ENCODE measurements at regions not wholly inside any gene's neighbourhood (a gene's known extent, or its start where the extent isn't known, plus 50 kb on each side); places are given as distances from the start of the nearest gene placed in this dataset.

DNA sequence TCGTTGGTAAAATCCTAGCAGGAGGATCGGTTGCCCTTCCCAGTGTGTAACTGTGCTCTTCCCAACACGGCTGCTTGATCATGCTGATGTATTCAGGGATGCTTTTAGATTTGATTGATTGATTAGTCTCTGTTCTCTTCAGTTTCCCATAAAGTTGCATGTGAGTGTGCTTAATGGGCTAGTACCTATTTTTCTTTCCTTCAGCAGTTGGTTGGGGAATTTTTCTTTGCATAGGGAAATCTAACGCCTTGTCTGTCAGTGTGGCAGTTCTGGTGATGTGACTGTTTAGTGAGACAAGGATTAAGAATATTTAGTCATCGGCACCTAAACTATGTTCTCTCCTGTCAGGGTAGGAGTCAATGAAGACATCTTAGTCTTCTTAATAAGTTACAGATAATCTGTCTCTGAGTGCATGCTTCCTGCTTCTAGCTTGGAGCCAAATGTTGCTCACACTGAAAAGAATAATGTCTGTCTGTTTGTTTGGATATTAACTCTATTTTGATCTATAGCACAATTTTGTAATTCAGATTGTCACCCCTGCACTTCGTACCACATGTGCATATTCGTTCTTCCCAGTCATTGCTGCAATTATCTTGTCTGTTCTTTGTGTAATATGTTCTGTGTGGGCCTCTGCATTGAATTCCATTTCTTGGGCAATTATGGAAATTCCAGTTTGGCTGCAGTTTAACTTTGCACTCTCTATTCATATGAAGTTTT, 169.9 kb downstream of the EDN1 start:
- Mint-ChIP-seq H3K27ac (no peak overlapping the region), H3K4me1 (no peaks in the 10 kb centered on the region)

DNA sequence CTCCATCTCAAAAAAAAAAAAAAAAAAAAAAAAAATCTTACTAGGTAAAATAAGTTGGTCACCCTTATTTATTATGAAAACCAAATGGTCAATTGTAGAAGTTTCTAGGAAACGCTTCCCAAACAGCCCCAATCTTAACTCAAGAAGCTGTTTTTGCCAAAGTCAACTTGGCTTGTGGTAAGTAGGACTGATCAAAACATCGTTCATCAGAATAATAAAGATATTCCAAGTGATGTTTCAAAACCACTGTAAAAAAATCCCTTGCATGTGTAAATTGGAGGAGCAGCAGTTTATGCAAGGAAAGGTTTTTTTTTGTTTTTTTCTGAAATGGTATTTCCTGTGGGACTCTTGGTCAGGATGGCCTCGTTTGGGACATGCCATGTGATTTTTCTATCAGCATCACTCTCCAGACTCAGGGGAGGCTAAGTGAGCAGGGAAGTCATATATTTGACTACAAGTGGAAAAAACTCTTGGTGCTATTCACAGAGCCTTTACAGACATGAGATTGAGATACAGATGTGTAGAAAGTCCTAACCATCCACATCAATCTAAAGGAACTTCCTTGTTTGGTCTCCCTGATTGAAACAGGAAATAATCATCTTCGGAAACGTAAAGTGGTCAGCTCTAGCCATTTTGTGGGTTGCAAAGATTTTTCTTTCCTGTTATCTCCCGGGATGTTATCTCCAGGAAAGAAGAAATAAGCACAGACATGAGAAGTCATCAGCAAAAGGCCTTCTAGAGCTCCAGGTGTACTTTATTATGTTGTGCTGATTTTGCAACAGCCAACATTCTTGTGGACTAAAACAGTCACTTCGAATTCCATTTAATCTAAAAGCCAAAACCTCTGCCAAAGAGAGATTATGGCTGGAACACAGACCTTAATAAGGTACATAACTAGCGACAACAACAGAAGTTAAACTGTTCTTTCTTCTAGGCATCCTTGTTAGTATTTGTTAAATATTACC, 177.8 kb downstream of the EDN1 start:
- ATAC-seq (ENCODE audit: low read depth) (no peak), DNase-seq (ENCODE audit: low spot score in 2 of 2) (no peak)
- no peaks in the 10 kb centered on the region for H3K9me3 Mint-ChIP-seq
- H3K4me1 Mint-ChIP-seq = peaks cover 4% of the 10 kb centered on the region
- H3K36me3 Mint-ChIP-seq = peaks cover 2% of the 10 kb centered on the region
- H3K4me3 Mint-ChIP-seq = no peak overlapping the region
- H3K27me3 Mint-ChIP-seq = peaks cover 6% of the 10 kb centered on the region
- no peak overlapping the region for H3K27ac Mint-ChIP-seq

More for the DNA sequence above, 169.9 kb downstream of the EDN1 start:
- Mint-ChIP-seq H3K4me3 (no peak overlapping the region), H3K27me3 (peaks cover 15% of the 10 kb centered on the region), H3K36me3 (no peaks in the 10 kb centered on the region), H3K9me3 (peaks cover 4% of the 10 kb centered on the region)
- DNase-seq (ENCODE audit: low spot score in 2 of 2) (no peak), ATAC-seq (ENCODE audit: low read depth) (no peak)

- DNase-seq (ENCODE audit: low spot score in 2 of 2) (no peak), ATAC-seq (ENCODE audit: low read depth) (no peak)
- peaks cover 4% of the 10 kb centered on the region for H3K4me1 Mint-ChIP-seq
- no peaks in the 10 kb centered on the region for H3K36me3 Mint-ChIP-seq
- H3K27ac Mint-ChIP-seq = no peak overlapping the region
- no peak overlapping the region for H3K4me3 Mint-ChIP-seq
- peaks cover 3% of the 10 kb centered on the region for H3K27me3 Mint-ChIP-seq
- no peaks in the 10 kb centered on the region for H3K9me3 Mint-ChIP-seq
These were observed 182.5 kb downstream of the EDN1 start for GRCh38 chr6:12472601-12473038.

DNA sequence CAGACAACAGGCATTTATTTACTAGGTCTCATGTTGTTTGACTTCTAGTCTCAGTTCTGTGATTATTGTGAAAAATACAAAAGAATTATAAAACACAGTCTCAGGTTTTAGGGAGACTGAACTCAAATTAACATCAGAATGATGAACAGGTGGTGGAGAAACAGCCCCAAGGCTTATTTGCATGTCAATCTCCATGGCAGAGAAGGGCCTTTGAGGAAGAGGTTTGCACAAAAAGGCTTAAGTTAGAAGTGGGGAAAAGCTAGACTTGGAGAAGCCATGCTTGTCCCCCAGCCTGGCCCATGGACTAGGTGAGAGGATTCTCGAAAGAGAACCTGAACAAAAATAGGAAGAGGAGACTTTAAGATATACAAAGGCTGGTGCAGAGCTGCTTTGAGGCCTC, 183.3 kb downstream of the EDN1 start:
- H3K9me3 Mint-ChIP-seq = no peaks in the 10 kb centered on the region
- DNase-seq (ENCODE audit: low spot score in 2 of 2) (no peak), ATAC-seq (ENCODE audit: low read depth) (no peak)
- H3K4me3 Mint-ChIP-seq = no peak overlapping the region
- H3K36me3 Mint-ChIP-seq = no peaks in the 10 kb centered on the region
- peaks cover 3% of the 10 kb centered on the region for H3K27me3 Mint-ChIP-seq
- no peaks in the 10 kb centered on the region for H3K4me1 Mint-ChIP-seq
- no peak overlapping the region for H3K27ac Mint-ChIP-seq

GRCh38 chr6:12474167-12475140, 184.3 kb downstream of the EDN1 start:
- ATAC-seq (ENCODE audit: low read depth) = no peak
- H3K4me3 Mint-ChIP-seq = no peak overlapping the region
- no peaks in the 10 kb centered on the region for H3K36me3 Mint-ChIP-seq
- H3K9me3 Mint-ChIP-seq = no peaks in the 10 kb centered on the region
- DNase-seq (ENCODE audit: low spot score in 2 of 2) = no peak
- H3K4me1 Mint-ChIP-seq = no peaks in the 10 kb centered on the region
- H3K27me3 Mint-ChIP-seq = peaks cover 3% of the 10 kb centered on the region
- H3K27ac Mint-ChIP-seq = no peak overlapping the region

DNA sequence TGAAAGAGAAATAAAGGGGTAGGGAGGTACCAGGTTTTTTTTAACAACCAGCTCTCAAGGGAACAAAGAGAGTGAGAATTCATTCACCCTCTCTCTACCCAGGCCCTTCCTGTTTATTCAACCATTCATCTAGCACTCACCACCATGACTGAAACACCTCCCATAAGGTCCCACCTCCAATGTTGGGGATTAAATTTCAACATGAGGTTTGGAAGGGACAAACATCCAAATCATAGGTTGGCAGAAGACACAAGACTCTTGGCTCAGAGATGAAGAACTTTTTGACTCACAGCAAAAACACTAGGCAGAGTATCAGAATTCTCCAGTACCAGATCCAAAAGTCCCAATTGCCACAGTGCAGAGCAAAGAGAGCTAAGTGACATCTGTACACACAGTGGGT, 186.3 kb downstream of the EDN1 start:
- DNase-seq (ENCODE audit: low spot score in 2 of 2) (no peak), ATAC-seq (ENCODE audit: low read depth) (no peak)
- H3K4me3 Mint-ChIP-seq = no peak overlapping the region
- H3K36me3 Mint-ChIP-seq = no peaks in the 10 kb centered on the region
- no peaks in the 10 kb centered on the region for H3K27me3 Mint-ChIP-seq
- no peaks in the 10 kb centered on the region for H3K4me1 Mint-ChIP-seq
- H3K9me3 Mint-ChIP-seq = no peaks in the 10 kb centered on the region
- no peak overlapping the region for H3K27ac Mint-ChIP-seq

DNA sequence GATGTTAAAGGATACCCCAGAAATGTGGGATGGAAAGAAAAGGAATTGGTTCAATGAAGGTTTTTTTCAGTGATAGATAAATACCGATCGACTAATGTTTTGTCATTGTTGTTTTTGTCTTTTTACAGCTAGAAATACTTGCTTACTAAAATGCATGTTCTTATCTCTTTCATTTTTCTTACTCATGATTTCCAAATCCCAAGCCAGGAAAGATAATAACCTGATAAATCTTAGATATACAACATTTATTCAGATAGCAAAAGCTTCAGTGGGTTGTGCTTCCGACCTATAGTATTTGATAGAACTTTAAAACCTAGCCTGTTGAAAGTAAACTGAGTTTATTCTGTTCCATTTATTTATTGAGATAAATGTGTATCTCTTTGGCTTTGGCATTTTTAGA, 187.5 kb downstream of the EDN1 start:
- Mint-ChIP-seq H3K36me3 (no peaks in the 10 kb centered on the region), H3K4me1 (peaks cover 2% of the 10 kb centered on the region), H3K9me3 (no peaks in the 10 kb centered on the region), H3K4me3 (no peak overlapping the region), H3K27ac (no peak overlapping the region), H3K27me3 (no peaks in the 10 kb centered on the region)
- DNase-seq (ENCODE audit: low spot score in 2 of 2) = no peak
- no peak for ATAC-seq (ENCODE audit: low read depth)

GRCh38 chr6:12478921-12479320, 188.8 kb downstream of the EDN1 start:
- H3K9me3 Mint-ChIP-seq = no peaks in the 10 kb centered on the region
- H3K4me1 Mint-ChIP-seq = peaks cover 7% of the 10 kb centered on the region
- H3K27me3 Mint-ChIP-seq = no peaks in the 10 kb centered on the region
- no peaks in the 10 kb centered on the region for H3K36me3 Mint-ChIP-seq
- H3K27ac Mint-ChIP-seq = no peak overlapping the region
- H3K4me3 Mint-ChIP-seq = no peak overlapping the region
- DNase-seq (ENCODE audit: low spot score in 2 of 2) = no peak
- ATAC-seq (ENCODE audit: low read depth) = no peak

DNA sequence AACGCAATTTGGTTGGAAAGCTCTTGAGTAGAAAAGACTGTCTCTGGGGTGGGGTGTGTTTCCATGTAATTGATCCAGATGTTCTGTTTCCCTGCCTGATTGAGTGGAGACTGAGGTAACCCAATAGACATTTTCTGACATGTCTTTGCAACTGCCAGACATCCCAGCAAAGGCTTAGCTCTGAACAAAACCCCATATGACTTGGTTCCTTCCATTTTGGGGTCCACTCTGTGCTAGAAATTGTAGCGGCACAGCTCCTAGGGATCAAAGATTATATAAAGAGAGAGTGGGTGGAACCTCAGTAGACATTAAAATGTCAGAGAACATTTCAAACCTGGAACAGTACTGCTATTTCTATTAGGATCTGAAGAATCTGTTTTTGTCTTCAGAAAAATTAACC, 189.3 kb downstream of the EDN1 start:
- Mint-ChIP-seq H3K9me3 (no peaks in the 10 kb centered on the region), H3K4me1 (peaks cover 7% of the 10 kb centered on the region), H3K27ac (no peak overlapping the region), H3K36me3 (no peaks in the 10 kb centered on the region), H3K27me3 (no peaks in the 10 kb centered on the region), H3K4me3 (no peak overlapping the region)
- ATAC-seq (ENCODE audit: low read depth) = no peak
- no peak for DNase-seq (ENCODE audit: low spot score in 2 of 2)

DNA sequence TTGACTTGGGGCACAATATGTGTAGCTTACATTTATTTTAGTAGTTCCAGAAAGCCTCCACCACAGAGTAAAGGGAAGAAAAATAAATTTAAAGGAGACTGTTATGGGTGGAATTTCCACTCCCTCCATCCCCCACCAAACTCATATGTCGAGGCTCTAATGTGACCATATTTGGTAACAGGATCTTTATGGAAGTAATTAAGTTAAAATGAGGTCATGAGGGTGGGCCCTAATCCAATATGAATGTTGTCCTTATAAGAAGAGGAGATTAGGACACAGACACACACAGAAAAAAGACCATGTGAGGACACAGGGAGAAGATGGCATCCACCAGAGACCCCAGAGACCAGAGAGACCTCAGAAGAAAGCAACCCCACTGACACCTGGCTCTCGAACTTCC, 189.7 kb downstream of the EDN1 start:
- Mint-ChIP-seq H3K27me3 (no peaks in the 10 kb centered on the region), H3K4me1 (peaks cover 7% of the 10 kb centered on the region), H3K4me3 (no peak overlapping the region), H3K36me3 (no peaks in the 10 kb centered on the region), H3K27ac (no peak overlapping the region), H3K9me3 (no peaks in the 10 kb centered on the region)
- ATAC-seq (ENCODE audit: low read depth) (no peak), DNase-seq (ENCODE audit: low spot score in 2 of 2) (no peak)

- no peak overlapping the region for H3K4me3 Mint-ChIP-seq
- peaks cover 7% of the 10 kb centered on the region for H3K4me1 Mint-ChIP-seq
- H3K27ac Mint-ChIP-seq = no peak overlapping the region
- no peaks in the 10 kb centered on the region for H3K9me3 Mint-ChIP-seq
- DNase-seq (ENCODE audit: low spot score in 2 of 2) (no peak), ATAC-seq (ENCODE audit: low read depth) (no peak)
- H3K27me3 Mint-ChIP-seq = no peaks in the 10 kb centered on the region
- no peaks in the 10 kb centered on the region for H3K36me3 Mint-ChIP-seq
These were observed 190.2 kb downstream of the EDN1 start for GRCh38 chr6:12480379-12480778.

DNA sequence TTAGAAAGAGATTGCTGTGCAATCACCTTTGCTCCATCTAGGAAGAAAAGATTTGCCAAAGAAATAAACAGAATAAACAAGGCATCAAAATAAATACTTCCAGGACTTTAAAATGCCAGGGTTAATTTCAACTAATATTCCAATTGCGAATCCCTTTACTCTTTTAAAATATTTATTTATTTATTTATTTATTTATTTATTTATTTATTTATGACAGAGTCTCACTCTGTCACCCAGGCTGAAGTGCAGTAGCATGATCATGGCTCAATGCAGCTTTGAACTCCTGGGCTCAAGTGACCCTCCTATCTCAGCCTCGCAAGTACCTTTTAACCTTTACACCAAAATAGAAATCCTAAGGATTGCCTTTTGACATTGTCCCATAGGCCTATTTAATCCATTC, 191.1 kb downstream of the EDN1 start:
- no peak overlapping the region for H3K27ac Mint-ChIP-seq
- H3K9me3 Mint-ChIP-seq = no peaks in the 10 kb centered on the region
- H3K4me3 Mint-ChIP-seq = no peak overlapping the region
- H3K36me3 Mint-ChIP-seq = no peaks in the 10 kb centered on the region
- ATAC-seq (ENCODE audit: low read depth) = no peak
- no peak for DNase-seq (ENCODE audit: low spot score in 2 of 2)
- peaks cover 7% of the 10 kb centered on the region for H3K4me1 Mint-ChIP-seq
- H3K27me3 Mint-ChIP-seq = no peaks in the 10 kb centered on the region

GRCh38 chr6:12481850-12482249, 191.7 kb downstream of the EDN1 start:
- H3K36me3 Mint-ChIP-seq = no peaks in the 10 kb centered on the region
- no peak for ATAC-seq (ENCODE audit: low read depth)
- no peak overlapping the region for H3K4me3 Mint-ChIP-seq
- no peaks in the 10 kb centered on the region for H3K9me3 Mint-ChIP-seq
- H3K27me3 Mint-ChIP-seq = no peaks in the 10 kb centered on the region
- H3K27ac Mint-ChIP-seq = no peak overlapping the region
- DNase-seq (ENCODE audit: low spot score in 2 of 2) = no peak
- H3K4me1 Mint-ChIP-seq = peaks cover 7% of the 10 kb centered on the region
